GM18951 (cell line): ENCODE measurements at regions not wholly inside any gene's neighbourhood (a gene's known extent, or its start where the extent isn't known, plus 50 kb on each side); places are given as distances from the start of the nearest gene placed in this dataset.
"Not testable (repeated sequence)": the region's sequence is repeated elsewhere in the genome, so short reads cannot be mapped to it uniquely, and the experiment has no call there.

Source experiments
- POLR2A ChIP-seq: IDR thresholded peaks from 4 replicates; pipeline ENCODE4 v1.6.1; 2011; ENCODE audit warnings: mild to moderate bottlenecking; ENCODE audit not compliant: insufficient read length, insufficient read depth; ENCODE audit errors: extremely low read depth
- in situ Hi-C: fragments of 300-500 bp; cut with MboI; formaldehyde crosslinking; loops from one replicate; pipeline ENCODE4 v1.12.0; 2022; ENCODE audit warnings: low sequenced_read_pairs, mixed read lengths, inconsistent platforms; ENCODE audit not compliant: unreplicated experiment

DNA sequence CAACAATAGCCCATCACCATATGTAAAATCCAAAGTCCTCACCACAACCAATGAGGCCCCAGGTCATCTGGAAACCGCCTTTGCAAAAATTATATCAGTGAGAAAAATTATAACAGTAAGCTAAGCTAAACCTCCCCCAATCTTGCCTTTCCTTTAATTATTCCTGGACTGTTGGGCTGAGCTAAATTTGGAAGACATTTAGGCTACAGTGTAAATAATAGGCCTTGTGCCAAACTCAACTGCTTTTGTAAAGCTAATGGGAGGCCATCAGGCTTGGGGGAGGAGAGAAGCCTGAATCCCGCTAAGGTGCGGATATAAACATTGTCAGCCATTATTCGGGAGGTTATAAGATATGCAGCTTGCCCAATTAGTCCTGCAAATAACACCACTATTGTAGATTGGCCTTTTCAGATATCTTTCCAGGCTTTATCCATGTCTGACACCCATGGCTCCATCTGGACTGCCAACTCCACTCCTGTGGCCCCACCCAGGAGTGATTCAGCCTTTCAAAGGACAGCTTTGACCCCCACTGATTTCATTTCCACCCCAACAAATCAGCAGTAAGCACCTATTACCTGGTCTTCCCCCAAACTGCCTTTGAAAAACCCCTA, 53.0 kb upstream of the CA12 start:
- in situ Hi-C loops: no loop called here
- TF ChIP-seq POLR2A: no peak

DNA sequence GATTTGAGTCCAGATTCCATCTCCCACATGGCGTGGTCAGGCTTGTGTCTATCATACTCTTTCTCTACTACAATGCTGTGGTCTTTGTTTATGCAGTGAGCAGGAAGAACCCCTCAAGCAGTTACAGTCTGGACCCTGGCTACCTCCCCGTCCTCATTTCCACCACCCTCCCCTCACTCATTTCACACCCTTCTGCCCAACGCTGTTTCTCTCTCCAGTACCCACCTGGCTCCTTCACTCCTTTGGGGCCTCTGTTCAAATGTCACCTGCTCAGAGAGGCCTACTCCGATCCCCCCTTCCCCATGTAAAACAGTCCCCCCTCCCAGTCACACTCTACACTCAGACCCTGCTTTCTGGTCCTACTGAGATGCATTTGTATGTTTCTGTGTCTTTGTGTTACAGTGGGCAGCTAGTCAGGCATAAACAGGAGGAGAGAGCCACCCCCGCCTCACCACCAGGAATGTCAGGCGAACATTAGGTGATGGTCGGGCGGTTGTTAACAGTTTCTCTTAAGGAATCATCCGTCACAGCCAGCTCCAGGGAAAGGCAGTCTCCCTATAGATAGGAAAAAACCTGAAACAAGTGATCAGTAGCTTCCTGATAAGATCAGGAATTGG, 53.7 kb upstream of the CA12 start:
- in situ Hi-C loops: no loop called here
- TF ChIP-seq POLR2A: no peak

DNA sequence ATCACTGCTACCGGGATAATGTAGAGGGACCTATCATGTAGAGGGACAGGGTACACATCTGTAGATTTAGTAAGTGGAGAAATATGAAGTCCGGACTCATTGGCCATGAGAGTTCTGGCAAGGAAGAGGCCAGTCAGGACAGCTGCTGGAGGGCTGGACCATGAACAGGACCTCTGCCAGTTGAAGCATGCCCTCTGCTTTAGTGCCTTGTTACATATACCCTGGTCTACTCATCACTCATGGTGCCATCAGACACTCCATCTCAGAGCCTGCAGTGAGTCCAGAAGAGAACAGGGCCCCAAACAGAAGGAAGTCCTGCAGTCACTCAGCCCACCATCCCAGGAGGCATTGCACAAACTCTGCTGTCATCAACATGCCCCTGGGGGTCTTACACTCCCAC, 54.7 kb upstream of the CA12 start:
- in situ Hi-C loops: no loop called here
- TF ChIP-seq POLR2A: no peak

DNA sequence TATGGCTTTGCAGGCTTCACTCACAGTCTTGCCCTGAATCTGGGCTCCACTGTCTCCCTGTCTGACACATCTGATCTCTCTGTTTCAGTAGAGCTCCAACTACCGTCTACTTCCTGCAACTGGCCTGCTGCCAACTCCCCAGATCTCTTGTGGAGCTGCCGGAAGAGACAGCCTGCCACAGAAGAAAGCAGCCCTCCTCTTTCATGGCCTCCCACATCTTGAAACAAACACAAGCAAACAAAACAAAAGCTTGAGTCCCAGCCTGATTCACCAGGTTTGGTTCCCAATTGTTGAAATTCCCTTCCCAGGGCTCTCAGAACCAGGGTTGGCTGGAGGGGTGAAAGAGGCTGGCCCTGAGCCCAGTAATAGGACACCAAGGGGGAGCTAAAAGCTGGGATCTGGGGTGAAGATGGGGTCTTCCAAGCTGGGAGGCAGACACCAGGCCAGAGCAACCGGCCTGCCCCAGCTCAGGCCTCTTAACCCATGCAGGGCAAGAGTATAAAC, 55.3 kb upstream of the CA12 start:
- no peak for TF ChIP-seq POLR2A
- in situ Hi-C loops: no loop called here

DNA sequence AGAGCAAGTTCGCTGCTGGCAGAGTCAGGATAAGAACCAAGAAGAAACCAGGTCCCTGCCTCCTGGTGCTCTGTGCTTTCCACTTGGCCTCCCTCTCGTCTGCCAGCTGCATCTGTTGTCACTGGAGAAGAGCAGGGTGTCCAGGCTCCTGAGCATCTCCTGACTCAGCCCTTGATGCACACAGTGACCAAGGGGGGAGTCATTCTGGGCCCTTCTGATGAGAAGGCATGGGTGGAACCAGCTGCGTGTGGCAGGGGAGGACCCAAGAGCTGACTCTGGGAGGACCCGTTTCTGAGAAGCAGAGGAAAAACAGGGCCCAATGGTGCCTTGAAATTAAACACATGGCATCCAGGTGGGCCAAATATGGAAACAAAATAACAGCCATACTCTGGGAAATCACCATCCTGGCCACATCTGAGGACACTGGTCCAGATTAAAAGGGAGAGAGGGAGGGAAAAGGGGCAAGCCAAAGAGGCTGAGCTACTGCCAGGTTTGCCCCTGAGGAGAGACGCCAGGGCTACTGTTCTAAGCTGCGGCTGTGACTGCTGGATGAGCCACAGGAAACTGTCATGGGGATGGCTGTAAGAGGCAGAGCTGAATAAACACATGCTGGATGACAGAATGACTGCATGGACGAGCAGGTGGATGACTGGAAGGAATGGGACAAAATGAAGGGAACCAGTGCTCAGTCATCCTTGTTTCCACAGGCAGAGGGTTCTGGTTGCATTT, 58.1 kb upstream of the CA12 start:
- in situ Hi-C loops: no loop called here

DNA sequence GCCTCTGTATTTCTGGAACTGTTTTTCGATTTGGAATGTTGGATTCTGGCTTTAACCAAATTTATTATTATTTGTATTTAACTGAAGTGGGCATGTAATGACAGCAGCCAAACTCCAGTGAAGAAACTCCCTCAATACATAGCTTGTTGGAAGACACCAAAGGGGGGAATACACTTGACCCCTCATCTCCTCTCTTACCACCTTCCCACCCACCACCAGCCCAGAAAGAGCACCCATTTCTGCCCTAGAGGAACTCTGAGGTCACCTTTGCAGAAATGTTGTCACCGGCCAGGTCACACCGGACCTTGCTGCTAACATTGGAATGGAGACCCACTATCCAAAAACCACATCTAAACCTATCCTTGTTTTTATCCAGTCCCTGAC, 58.6 kb upstream of the CA12 start:
- no peak for TF ChIP-seq POLR2A
- in situ Hi-C loops: no loop called here

More for the DNA sequence above, 58.1 kb upstream of the CA12 start:
- no peak for TF ChIP-seq POLR2A

DNA sequence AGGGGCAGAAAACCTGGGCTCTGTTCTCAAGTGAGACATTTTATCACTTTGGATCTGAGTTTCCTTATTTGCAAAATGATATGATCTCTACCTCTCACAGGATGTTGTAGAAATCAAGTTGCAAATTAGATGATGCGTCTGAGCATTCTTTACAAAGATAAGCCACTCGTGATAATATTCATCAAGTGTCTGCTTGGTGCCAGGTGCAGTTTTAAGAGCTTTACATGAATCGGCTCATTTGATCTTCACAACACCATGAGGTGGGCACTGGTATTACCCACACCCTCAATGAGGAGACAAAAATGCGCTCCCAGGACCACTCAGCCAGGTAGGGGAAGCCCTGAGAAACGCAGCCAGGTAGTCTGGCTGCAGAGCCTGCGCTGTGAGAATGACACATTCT, 59.1 kb upstream of the CA12 start:
- in situ Hi-C loops: no loop called here
- TF ChIP-seq POLR2A: no peak

DNA sequence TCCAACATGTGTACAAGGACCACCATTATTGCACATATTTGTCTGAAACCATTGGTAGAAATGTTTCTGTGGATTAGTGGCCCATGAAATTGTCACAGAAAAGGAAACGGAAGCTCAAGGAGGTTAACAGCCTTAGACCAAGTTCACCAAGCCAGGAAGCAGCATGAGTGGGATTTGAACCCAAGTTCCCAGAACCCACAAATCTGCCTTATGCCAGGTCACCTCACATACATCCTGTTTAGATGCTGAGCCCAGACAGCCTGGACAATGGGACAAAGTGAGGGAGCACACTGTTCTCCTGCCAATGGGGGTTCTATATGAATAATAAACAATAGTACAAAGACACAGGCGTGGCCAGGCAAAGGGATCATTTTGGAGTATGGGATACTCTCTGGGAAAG, 59.6 kb upstream of the CA12 start:
- no peak for TF ChIP-seq POLR2A
- in situ Hi-C loops: no loop called here

DNA sequence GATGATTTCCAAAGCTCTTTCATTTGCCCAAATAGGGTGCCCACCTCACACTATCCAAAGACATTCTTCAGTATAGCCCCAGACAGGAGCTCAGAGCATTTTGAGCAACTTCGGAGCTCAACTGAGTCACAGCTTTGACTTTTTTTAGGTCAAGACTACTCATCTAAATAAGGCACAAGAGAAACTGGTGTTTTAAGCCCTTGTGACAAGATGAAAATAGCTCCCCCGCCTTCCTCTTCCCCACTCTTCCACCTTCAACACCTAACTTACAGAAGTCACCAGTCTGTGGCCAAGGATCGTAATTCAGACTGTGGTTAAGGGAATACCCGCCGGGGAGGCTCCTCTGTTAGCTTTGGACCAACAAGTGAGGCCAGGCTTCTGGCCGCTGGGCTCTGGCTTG, 60.4 kb upstream of the CA12 start:
- in situ Hi-C loops: no loop called here
- no peak for TF ChIP-seq POLR2A

DNA sequence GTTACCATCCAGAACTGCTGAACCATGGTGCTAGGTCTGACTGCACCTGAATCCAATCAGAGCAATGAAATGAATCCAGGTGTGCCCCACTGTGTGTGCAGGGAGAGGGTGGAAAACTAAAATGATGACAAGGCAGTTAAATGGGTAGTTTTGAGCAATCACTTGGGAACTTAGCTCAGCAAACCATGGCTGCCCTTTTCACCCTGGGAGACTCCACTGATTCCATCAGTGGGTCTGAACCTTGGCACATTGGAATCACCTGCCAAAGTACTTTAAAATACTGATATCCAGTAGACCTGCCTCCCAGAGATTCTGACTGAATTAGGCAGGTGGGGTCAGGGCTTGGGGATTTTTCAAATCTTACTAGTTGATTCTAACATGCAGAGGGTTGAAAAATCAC, 59.8 kb upstream of the USP3 start:
- in situ Hi-C loops: no loop called here
- TF ChIP-seq POLR2A: no peak

DNA sequence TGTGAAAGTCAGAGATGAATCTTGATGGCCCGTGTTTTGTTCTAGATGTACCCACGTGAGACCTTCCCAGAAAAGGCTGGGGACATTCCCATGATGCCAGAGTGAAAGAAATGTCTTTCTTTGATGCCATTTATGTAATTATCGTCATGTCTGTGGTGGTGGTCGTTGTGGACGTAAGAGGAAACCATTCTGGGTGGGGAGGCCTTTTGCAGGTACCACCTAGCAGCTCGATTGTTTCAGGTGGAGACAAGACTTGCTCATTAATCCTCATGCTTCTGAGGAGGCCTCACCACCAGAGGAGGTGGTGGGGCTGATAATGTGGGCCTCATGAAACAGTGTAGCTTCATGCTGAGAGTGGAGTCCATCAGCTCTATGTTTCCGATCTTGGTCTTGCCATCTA, 58.1 kb upstream of the USP3 start:
- in situ Hi-C loops: no loop called here
- no peak for TF ChIP-seq POLR2A

DNA sequence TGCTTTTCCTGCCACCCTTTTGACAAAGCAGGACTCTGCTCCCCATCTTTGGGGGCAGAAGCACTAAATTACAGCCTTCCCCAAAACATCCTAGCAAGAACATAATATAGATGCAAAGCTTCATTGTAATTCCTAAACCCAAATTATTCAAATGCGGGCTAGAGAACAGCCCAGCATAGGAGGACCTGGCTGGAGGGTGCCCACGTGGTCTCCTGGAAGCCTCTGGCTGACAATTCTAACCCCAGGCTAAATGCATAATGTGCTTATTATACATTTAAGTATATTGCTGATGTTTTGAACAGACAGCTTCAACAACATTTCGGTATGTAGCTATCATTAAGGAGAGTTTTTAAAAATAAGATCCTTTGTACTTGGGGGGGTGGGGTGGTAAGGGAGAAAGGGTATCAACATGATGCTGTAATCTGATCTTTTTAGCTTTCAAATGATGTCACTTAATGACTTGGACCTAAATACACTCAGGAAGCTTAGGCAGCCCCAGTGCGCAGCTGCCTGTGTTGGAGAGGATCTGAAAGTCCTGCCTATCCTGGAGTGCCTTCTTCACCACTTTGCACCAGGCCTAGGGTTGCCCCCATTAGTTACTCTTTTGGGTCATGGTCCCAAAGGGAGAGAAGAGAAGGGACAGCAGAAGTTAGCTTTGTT, 57.2 kb upstream of the USP3 start:
- in situ Hi-C loops: no loop called here
- TF ChIP-seq POLR2A: no peak

DNA sequence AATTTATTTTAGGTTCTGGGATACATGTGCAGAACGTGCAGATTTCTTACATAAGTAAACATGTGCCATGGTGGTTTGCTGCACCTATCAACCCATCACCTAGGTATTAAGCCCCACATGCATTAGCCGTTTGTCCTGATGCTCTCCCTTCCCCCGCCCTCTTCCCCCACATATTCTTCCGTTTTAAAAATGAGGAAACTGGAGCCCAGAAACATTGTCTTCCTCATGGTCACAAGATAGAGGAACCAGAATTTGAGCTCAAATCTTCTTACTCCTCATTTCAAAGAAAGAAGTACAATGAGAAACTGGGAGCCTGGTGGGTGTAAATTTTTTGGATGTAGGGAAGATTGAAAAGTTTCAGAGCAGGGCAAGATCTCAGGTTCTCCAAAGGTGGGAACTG, 56.1 kb upstream of the USP3 start:
- in situ Hi-C loops: no loop called here
- TF ChIP-seq POLR2A: no peak

DNA sequence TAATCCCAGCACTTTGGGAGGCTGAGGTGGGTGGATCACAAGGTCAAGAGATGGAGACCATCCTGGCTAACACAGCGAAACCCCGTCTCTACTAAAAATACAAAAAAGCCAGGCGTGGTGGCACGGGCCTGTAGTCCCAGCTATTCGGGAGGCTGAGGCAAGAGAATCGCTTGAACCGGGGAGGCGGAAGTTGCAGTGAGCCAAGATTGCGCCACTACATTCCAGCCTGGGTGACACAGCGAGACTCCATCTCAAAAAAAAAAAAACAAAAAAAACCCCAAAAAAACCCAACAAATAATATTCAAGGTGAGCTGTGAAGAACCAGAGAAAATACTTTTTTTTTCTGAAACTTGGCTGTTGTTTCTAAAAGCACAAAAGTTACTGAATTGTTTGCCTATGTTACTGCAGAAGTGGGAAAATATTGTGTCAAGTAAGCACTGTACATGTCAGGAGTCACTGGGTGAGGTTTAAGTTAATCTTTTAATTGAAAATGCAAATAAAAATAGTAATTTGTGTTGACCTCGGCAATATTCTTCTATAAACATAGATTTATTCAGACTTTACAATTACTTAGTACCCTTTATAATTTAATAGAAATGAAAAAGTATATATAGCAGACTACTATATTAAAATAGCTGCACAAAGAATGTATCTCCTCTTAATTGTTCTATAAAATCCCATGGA, 55.4 kb upstream of the USP3 start:
- in situ Hi-C loops: not testable (repeated sequence)
